HG03103 (cell line): ENCODE measurements at regions not wholly inside any gene's neighbourhood (a gene's known extent, or its start where the extent isn't known, plus 50 kb on each side); places are given as distances from the start of the nearest gene placed in this dataset.
"Not testable (repeated sequence)": the region's sequence is repeated elsewhere in the genome, so short reads cannot be mapped to it uniquely, and the experiment has no call there.

Source experiments
- ATAC-seq: cut with Tn5 transposase; IDR thresholded peaks from one replicate; pipeline ENCODE4 v1.9.1; 2021; ENCODE audit warnings: low read depth; ENCODE audit not compliant: unreplicated experiment

- ATAC-seq = no peak
These were observed 438.5 kb upstream of the NUDT12 start for GRCh38 chr5:104001136-104001535.

- ATAC-seq = no peak
These were observed 430.4 kb upstream of the NUDT12 start for GRCh38 chr5:103993031-103993430.

- no peak for ATAC-seq
These were observed 427.5 kb upstream of the NUDT12 start for GRCh38 chr5:103990064-103990463.

- no peak for ATAC-seq
These were observed 419.0 kb upstream of the NUDT12 start for GRCh38 chr5:103981592-103981991.

- ATAC-seq = no peak
These were observed 411.1 kb upstream of the NUDT12 start for GRCh38 chr5:103973669-103974068.

- ATAC-seq = not testable (repeated sequence)
These were observed 403.7 kb upstream of the NUDT12 start for GRCh38 chr5:103966295-103966694.

- no peak for ATAC-seq
These were observed 399.4 kb upstream of the NUDT12 start for GRCh38 chr5:103962023-103962422.

- ATAC-seq = no peak
These were observed 391.2 kb upstream of the NUDT12 start for GRCh38 chr5:103953601-103954382.

- no peak for ATAC-seq
These were observed 389.2 kb upstream of the NUDT12 start for GRCh38 chr5:103951776-103952175.

GRCh38 chr5:103943230-103943629 is 380.6 kb upstream of the NUDT12 start:
- no peak for ATAC-seq

- no peak for ATAC-seq
These were observed 380.1 kb upstream of the NUDT12 start for GRCh38 chr5:103942587-103943186.

- no peak for ATAC-seq
These were observed 379.0 kb upstream of the NUDT12 start for GRCh38 chr5:103941596-103941995.

- no peak for ATAC-seq
These were observed 375.6 kb upstream of the NUDT12 start for GRCh38 chr5:103938146-103938695.

GRCh38 chr5:103929338-103930013 is 366.9 kb upstream of the NUDT12 start:
- no peak for ATAC-seq

- ATAC-seq = no peak
These were observed 365.1 kb upstream of the NUDT12 start for GRCh38 chr5:103927739-103928138.

- no peak for ATAC-seq
These were observed 361.1 kb upstream of the NUDT12 start for GRCh38 chr5:103923616-103924168.

GRCh38 chr5:103919506-103919905 is 356.9 kb upstream of the NUDT12 start:
- ATAC-seq = no peak

GRCh38 chr5:103918668-103919367 is 356.2 kb upstream of the NUDT12 start:
- ATAC-seq = no peak

- no peak for ATAC-seq
These were observed 352.5 kb upstream of the NUDT12 start for GRCh38 chr5:103915081-103915480.

GRCh38 chr5:103910786-103911185 is 348.2 kb upstream of the NUDT12 start:
- ATAC-seq = no peak
